COLO668 (cell line): ENCODE measurements at regions not wholly inside any gene's neighbourhood (a gene's known extent, or its start where the extent isn't known, plus 50 kb on each side); places are given as distances from the start of the nearest gene placed in this dataset.
"Not testable (repeated sequence)": the region's sequence is repeated elsewhere in the genome, so short reads cannot be mapped to it uniquely, and the experiment has no call there.

ENCODE experiments used
- DNase-seq: peaks from one replicate; lab custom pipeline; 2025; ENCODE audit not compliant: unreplicated experiment; lab: John Stamatoyannopoulos, UW

DNA sequence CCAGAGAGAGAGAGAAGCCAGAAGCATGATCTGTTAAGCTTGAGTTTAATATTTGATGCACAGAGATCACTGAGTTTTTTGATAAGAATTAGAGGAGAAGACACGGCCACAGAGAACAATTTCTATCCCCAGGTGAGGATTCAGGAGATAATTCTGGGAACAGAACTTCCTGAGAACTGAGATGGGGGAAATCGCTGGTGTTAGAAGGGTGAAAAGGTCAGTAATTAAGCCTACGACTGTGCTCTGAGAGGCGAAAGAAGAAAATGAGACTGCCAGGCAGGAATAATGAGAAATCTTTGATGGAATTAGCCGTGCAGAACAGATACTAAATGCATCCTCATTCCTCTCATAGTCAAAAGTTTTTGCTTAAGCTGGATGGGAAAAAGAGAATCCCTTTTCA, 61.9 kb upstream of the EEF2KMT start:
- DNase-seq: not testable (repeated sequence)

- DNase-seq: no peak
These were observed 60.9 kb upstream of the EEF2KMT start for GRCh38 chr16:5158494-5158893.

DNA sequence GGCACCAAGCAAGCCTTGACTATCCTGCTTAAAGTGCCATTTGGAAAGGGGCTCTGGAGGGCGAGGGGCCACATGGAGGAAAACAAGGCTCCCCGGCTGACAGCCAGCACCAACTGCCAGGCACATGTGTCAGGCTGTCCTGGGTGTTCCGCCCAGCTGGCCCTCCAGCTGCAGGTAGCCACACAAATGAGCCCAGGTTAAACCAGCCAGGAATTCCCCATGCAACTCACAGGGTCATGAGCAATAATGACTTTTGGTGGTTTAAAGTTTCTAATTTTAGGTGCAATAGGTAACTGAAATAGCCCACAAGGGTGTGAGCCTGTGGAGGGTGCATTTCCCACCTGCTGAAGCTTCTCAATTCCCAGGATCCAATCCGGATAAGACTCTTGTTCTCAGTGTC, 58.9 kb upstream of the EEF2KMT start:
- DNase-seq: not testable (repeated sequence)

- DNase-seq: not testable (repeated sequence)
These were observed 56.4 kb upstream of the EEF2KMT start for GRCh38 chr16:5154006-5154405.

DNA sequence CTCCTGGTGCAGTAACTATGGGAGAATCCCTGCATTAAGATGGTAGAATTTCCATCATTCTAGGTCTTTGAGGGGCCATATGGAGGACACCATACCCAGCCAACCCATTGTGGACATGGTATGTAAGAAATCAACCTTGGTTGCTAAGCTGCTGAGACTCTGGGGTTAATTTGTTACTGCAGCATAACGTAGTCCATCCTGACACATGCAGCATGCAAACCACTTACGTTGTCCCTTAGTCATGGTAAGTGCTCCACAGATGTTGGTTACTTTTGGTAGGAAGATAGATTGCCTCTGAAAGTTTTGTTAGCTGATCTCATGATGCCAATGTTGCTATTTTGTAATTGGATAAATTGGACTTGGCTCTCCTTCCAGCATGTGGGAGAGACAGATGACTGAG, 53.8 kb upstream of the EEF2KMT start:
- not testable (repeated sequence) for DNase-seq
